Smooth muscle cell (in vitro differentiated cells): ENCODE measurements at regions not wholly inside any gene's neighbourhood (a gene's known extent, or its start where the extent isn't known, plus 50 kb on each side); places are given as distances from the start of the nearest gene placed in this dataset.

Experiments used
- DNase-seq: peaks from one replicate; lab custom pipeline; 2025; ENCODE audit not compliant: unreplicated experiment; lab: John Stamatoyannopoulos, UW
- H2AFZ ChIP-seq: fragments of 200-600 bp; sonication (generic); 2 replicates; pipeline ENCODE4 v1.6.0; 2016; ENCODE audit warnings: antibody characterized with exemption, low read depth, mild to moderate bottlenecking
- H3F3A ChIP-seq: fragments of 200-600 bp; sonication (generic); 2 replicates; pipeline ENCODE4 v1.6.0; 2017; ENCODE audit warnings: antibody characterized with exemption, low read depth
- H3K27ac ChIP-seq: fragments of 200-600 bp; sonication (generic); 2 replicates; pipeline ENCODE4 v1.5.1; 2016; ENCODE audit warnings: low read depth, mild to moderate bottlenecking
- H3K27me3 ChIP-seq: fragments of 200-600 bp; sonication (generic); 2 replicates; pipeline ENCODE4 v1.6.1; 2016; ENCODE audit warnings: low read depth, mild to moderate bottlenecking
- H3K36me3 ChIP-seq: fragments of 200-600 bp; sonication (generic); 2 replicates; pipeline ENCODE4 v1.5.1; 2016; ENCODE audit warnings: low read depth
- H3K4me1 ChIP-seq: fragments of 200-600 bp; sonication (generic); 2 replicates; pipeline ENCODE4 v1.5.1; 2016; ENCODE audit warnings: low read depth
- H3K4me2 ChIP-seq: fragments of 200-600 bp; sonication (generic); 2 replicates; pipeline ENCODE4 v1.6.0; 2016; ENCODE audit warnings: mild to moderate bottlenecking
- H3K4me3 ChIP-seq: fragments of 200-600 bp; sonication (generic); 2 replicates; pipeline ENCODE4 v1.5.1; 2016; ENCODE audit warnings: mild to moderate bottlenecking
- H3K79me2 ChIP-seq: fragments of 200-600 bp; sonication (generic); 2 replicates; pipeline ENCODE4 v1.6.0; 2016; ENCODE audit warnings: low read depth, mild to moderate bottlenecking
- H3K9ac ChIP-seq: fragments of 200-600 bp; sonication (generic); 2 replicates; pipeline ENCODE4 v1.6.0; 2016; ENCODE audit warnings: low read depth
- H3K9me3 ChIP-seq: fragments of 200-600 bp; sonication (generic); replicated peaks from 2 replicates; pipeline ENCODE4 v1.5.1; 2016; ENCODE audit warnings: low read depth
- H4K20me1 ChIP-seq: fragments of 200-600 bp; sonication (generic); 2 replicates; pipeline ENCODE4 v1.6.0; 2016; ENCODE audit warnings: low read depth
- WGBS: methylation state at CpG from one replicate; pipeline ENCODE4 v1.1.7; 2016; ENCODE audit warnings: low lambda C conversion rate; 5-methylcytosine and 5-hydroxymethylcytosine counted together
- TF ChIP-seq, protein P1 (sequence below): fragments of 200-600 bp; sonication (generic); IDR thresholded peaks from 2 replicates; pipeline ENCODE4 v1.5.1; 2017; ENCODE audit warnings: borderline replicate concordance, mild to moderate bottlenecking, antibody characterized with exemption; ENCODE audit not compliant: insufficient read depth, poor library complexity, severe bottlenecking

DNA sequence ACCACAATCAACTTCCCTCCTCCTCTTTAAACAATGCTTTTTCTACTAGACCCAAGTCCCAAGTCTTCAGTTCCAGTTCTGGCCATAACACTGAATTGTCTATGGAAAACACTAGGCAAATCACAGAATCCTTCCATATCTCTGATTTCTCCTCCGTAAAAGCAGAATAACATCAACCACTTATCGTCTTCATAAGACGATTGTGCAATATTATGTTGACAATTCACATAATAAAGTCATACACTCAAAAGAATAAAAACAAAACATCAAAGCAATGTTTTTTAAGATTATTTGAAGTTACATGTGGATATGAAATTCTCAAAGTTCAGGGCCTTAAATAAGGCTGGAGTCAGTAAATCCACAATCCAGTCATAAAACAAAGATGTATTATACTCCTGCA is 84.4 kb downstream of the MTERF1 start:
- Histone ChIP-seq H3K79me2 (no peaks in the 10 kb centered on the region), H3K9me3 (no peaks in the 10 kb centered on the region)
- TF ChIP-seq, protein P1, sequence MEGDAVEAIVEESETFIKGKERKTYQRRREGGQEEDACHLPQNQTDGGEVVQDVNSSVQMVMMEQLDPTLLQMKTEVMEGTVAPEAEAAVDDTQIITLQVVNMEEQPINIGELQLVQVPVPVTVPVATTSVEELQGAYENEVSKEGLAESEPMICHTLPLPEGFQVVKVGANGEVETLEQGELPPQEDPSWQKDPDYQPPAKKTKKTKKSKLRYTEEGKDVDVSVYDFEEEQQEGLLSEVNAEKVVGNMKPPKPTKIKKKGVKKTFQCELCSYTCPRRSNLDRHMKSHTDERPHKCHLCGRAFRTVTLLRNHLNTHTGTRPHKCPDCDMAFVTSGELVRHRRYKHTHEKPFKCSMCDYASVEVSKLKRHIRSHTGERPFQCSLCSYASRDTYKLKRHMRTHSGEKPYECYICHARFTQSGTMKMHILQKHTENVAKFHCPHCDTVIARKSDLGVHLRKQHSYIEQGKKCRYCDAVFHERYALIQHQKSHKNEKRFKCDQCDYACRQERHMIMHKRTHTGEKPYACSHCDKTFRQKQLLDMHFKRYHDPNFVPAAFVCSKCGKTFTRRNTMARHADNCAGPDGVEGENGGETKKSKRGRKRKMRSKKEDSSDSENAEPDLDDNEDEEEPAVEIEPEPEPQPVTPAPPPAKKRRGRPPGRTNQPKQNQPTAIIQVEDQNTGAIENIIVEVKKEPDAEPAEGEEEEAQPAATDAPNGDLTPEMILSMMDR = no peak

DNA sequence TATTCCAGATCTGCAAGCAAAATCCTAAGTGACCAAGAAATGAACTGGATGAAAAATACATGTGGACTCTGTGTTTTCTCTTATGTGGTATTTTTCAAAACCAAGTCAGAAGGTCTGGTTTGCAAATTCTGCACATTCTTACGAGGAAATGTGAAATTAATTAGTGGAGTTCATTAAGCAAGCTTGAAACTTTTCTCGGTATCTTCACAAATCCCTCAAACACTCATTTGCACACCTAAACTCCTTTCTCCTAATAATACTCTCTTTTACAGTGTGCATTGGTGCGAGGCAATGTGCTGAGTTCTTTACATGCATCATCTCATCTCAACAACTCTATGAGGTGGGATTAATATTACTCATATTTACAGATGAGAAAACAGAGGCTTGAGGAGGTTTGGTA is 82.1 kb downstream of the MTERF1 start:
- H3K4me3 ChIP-seq = no peak overlapping the region

More for the DNA sequence above, 84.4 kb downstream of the MTERF1 start:
- DNase-seq = no peak
- Histone ChIP-seq H3K4me3 (no peak overlapping the region), H3F3A (no peaks in the 10 kb centered on the region), H3K27me3 (no peaks in the 10 kb centered on the region), H3K36me3 (no peaks in the 10 kb centered on the region), H3K4me2 (no peak overlapping the region), H3K9ac (no peak overlapping the region), H2AFZ (no peak overlapping the region), H3K27ac (no peak overlapping the region), H3K4me1 (no peaks in the 10 kb centered on the region), H4K20me1 (no peaks in the 10 kb centered on the region)
- WGBS = 92% methylated on average over 3 of the region's 3 CpGs

DNA sequence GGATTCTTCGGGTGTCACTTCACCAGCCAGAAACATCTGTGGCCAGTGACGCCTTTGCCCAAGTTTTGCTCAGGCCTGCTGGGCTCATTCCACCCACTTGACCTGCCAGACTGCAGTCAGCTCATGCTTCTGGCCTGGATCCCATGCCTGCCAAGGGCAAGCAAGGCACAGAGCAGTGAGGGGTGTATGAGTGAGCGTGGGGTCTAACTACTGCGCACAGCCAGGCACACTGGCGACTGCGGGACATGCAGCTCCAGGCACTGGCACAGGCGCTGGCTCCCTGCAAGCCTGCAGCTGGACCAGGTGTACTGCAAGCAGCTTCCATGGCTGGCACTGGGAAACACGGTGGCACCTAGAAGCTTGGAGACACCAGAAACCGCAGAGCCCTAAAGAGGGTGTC is 80.1 kb downstream of the MTERF1 start:
- no peak for DNase-seq
- TF ChIP-seq, protein P1 = no peak
- Histone ChIP-seq H3K4me1 (no peaks in the 10 kb centered on the region), H3K27ac (no peak overlapping the region), H3K27me3 (no peaks in the 10 kb centered on the region), H3K4me3 (no peak overlapping the region), H3F3A (no peaks in the 10 kb centered on the region), H3K79me2 (no peaks in the 10 kb centered on the region), H2AFZ (no peak overlapping the region), H3K36me3 (no peaks in the 10 kb centered on the region), H3K9ac (no peak overlapping the region), H4K20me1 (no peaks in the 10 kb centered on the region), H3K4me2 (no peak overlapping the region), H3K9me3 (no peaks in the 10 kb centered on the region)
- WGBS = 91% methylated on average over 9 of the region's 9 CpGs

More for the DNA sequence above, 82.1 kb downstream of the MTERF1 start:
- no peak for DNase-seq
- WGBS = 88% methylated on average over 3 of the region's 3 CpGs
- H3K27ac ChIP-seq = no peak overlapping the region
- no peaks in the 10 kb centered on the region for H3K79me2 ChIP-seq
- H3K9ac ChIP-seq = no peak overlapping the region
- TF ChIP-seq, protein P1 = no peak
- no peaks in the 10 kb centered on the region for H3F3A ChIP-seq
- H3K27me3 ChIP-seq = no peaks in the 10 kb centered on the region
- no peaks in the 10 kb centered on the region for H3K4me1 ChIP-seq
- no peak overlapping the region for H2AFZ ChIP-seq
- no peaks in the 10 kb centered on the region for H4K20me1 ChIP-seq
- H3K4me2 ChIP-seq = no peak overlapping the region
- H3K9me3 ChIP-seq = no peaks in the 10 kb centered on the region
- H3K36me3 ChIP-seq = no peaks in the 10 kb centered on the region

DNA sequence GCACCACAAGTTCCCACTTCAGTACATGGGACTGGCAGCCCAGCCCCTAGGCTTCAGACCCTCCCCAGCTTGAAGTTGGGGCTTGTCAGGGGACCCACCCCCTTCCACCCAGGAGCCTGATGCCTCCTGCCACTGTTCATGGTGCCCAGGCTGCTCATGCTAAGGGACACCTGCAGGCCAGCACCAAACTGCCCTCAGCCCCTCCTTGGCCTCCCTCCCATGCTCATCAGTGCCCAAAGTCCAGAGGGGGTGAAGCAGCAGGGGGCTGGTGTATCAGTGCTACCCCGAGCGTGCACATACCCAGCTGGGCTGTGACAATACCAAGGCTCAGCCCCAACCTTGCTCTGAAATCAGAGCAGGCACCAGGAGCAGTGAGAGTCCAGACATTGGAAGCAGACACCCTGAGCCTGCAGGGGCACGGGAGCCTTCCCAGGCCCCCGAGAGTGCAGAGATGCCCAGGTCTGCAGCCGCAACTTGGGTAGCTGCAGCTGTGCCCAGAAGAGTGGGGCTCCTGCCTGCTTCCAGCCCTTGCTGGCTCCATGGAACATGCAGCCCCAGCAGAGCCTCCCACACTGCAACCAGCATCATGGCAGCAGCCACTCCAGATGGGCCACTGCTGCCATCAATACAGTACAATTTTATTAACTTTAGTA is 79.0 kb downstream of the MTERF1 start:
- Histone ChIP-seq H3K4me3 (no peak overlapping the region), H3K27ac (no peak overlapping the region), H3F3A (no peaks in the 10 kb centered on the region), H3K36me3 (no peaks in the 10 kb centered on the region), H4K20me1 (no peaks in the 10 kb centered on the region), H2AFZ (no peak overlapping the region), H3K27me3 (no peaks in the 10 kb centered on the region), H3K4me2 (no peak overlapping the region), H3K9ac (no peak overlapping the region), H3K4me1 (no peaks in the 10 kb centered on the region), H3K79me2 (no peaks in the 10 kb centered on the region), H3K9me3 (no peaks in the 10 kb centered on the region)
- 88% methylated on average over 5 of the region's 5 CpGs for WGBS
- TF ChIP-seq, protein P1 = no peak
- no peak for DNase-seq
